ENCODE measurements at regions not wholly inside any gene's neighbourhood (a gene's known extent, or its start where the extent isn't known, plus 50 kb on each side); places are given as distances from the start of the nearest gene placed in this dataset.

DNA sequence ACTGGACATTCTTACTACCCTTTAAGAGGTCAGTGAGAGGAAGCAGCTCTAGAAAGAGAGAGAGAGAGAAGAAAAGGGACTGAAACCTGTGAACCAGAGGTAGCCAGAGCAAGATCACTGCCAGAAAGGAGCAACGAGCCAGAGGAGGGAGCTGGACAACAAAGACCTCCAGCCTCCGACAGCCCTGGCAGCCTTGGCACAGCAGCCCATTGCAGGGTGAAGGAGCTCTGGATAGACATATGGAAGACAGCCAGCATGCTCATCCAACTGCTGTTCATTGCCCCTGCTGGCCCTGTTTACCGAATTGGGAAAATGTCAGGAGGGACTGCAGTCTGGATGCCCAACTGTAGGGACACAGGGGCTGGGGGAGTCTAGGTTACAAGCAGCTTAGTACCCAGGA lies 228.4 kb upstream of the SLC35G4 start:
- Histone ChIP-seq H3K27me3 (no peaks in the 10 kb centered on the region), H3K9me3 (no peaks in the 10 kb centered on the region), H3K4me1 (no peaks in the 10 kb centered on the region), H3K36me3 (no peaks in the 10 kb centered on the region), H3K4me3 (no peak overlapping the region), H3K27ac (no peak overlapping the region)
- intact Hi-C loops (cut with DNase I): no loop called here
- ATAC-seq (no peak), DNase-seq (no peak)
- WGBS (ENCODE audit: insufficient coverage, low coverage, low lambda C conversion rate, missing lambda C conversion rate): 52% methylated on average over 2 of the region's 3 CpGs
- TF ChIP-seq, protein P1, sequence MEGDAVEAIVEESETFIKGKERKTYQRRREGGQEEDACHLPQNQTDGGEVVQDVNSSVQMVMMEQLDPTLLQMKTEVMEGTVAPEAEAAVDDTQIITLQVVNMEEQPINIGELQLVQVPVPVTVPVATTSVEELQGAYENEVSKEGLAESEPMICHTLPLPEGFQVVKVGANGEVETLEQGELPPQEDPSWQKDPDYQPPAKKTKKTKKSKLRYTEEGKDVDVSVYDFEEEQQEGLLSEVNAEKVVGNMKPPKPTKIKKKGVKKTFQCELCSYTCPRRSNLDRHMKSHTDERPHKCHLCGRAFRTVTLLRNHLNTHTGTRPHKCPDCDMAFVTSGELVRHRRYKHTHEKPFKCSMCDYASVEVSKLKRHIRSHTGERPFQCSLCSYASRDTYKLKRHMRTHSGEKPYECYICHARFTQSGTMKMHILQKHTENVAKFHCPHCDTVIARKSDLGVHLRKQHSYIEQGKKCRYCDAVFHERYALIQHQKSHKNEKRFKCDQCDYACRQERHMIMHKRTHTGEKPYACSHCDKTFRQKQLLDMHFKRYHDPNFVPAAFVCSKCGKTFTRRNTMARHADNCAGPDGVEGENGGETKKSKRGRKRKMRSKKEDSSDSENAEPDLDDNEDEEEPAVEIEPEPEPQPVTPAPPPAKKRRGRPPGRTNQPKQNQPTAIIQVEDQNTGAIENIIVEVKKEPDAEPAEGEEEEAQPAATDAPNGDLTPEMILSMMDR (IDR thresholded peaks at IDR 0.05): no peak
- no peak for TF ChIP-seq POLR2A (IDR thresholded peaks at IDR 0.05)

DNA sequence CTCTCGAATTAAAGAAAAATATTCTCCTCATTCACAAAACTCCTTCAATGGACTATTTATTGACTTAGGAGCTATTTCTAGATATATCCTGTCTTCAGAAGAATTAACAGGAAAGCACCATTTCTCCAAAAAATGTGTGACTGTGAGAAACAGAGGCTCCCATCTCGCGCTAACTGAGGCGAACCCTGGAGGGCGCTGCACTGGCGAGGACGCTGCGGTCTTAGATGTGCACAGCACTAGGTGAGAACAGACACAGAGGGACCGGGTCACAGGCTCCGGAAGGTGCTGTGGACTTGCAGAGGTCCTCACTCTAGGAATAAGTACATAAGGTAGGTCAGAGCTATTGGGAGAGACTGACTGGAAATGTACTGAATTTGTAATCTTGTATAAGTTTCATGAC lies 229.7 kb upstream of the SLC35G4 start:
- DNase-seq: no peak
- H3K36me3 ChIP-seq: no peaks in the 10 kb centered on the region
- 66% methylated on average over 8 of the region's 10 CpGs for WGBS (ENCODE audit: insufficient coverage, low coverage, low lambda C conversion rate, missing lambda C conversion rate)
- no peak for TF ChIP-seq POLR2A (IDR thresholded peaks at IDR 0.05)
- TF ChIP-seq, protein P1 (IDR thresholded peaks at IDR 0.05): no peak
- H3K27me3 ChIP-seq: no peaks in the 10 kb centered on the region
- H3K9me3 ChIP-seq: no peaks in the 10 kb centered on the region
- H3K4me1 ChIP-seq: no peaks in the 10 kb centered on the region
- H3K4me3 ChIP-seq: no peak overlapping the region
- ATAC-seq: no peak
- H3K27ac ChIP-seq: no peak overlapping the region
- intact Hi-C loops (cut with DNase I): no loop called here

DNA sequence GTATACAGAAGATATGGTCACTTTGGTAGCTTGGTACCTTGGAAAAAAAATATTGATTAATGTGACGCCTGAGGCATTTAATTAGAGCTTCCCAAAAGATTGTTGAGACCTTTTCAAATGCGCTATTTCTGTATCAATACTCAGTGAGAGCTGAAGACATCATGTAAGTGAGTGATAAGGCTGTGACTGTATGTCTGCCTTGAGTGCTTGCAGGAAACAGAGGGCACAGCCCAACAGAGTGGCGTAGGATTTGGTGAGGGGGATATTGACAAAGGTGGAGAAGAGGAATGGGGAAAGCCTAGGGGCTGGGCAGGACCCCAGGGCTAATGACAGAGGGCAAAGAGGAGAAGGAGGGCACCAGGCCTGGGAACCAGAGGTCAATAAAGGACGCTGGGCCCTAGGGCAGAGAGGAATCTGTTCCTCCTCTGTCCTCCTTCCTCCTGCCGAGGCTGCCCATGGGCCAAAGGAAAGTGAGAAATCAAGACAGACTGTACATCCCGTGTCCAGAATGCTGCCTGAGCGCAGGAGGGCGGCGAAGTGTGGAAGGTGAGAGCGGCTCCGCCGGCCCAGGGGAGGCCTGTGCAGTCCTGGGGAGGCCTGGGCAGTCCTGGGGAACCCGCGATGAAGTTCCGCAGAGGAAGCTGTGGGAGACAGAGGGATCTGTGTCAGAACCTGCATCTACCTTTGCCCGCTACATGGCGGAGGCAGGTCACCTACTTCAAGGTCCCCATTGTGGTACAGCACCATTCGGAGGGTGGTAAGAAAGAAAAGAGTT lies 228.6 kb upstream of the PIEZO2 start:
- H3K27ac ChIP-seq: no peak overlapping the region
- TF ChIP-seq, protein P1 (IDR thresholded peaks at IDR 0.05): no peak
- no peak for TF ChIP-seq POLR2A (IDR thresholded peaks at IDR 0.05)

DNA sequence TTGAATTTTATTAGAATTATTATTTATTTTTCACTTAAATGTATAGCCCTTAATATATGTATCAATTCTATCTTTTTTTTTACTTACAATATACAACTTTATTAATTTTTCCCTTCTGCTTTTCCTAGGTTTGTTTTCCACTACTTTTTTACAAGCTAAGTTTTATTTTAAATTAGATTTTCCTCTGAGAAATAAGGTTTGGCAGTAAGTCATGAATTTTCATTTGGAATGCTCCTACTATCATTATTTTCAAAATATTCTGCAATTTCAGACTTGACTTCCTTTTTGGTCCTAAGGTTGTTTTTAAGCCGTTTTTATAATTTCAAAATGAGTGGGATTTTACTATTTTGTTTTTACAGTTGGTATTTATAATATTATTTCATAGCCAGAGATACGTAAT lies 222.8 kb upstream of the PIEZO2 start:
- 60% methylated on average over 2 of the region's 2 CpGs for WGBS (ENCODE audit: insufficient coverage, low coverage, low lambda C conversion rate, missing lambda C conversion rate)
- H3K4me1 ChIP-seq: no peaks in the 10 kb centered on the region
- DNase-seq: no peak
- H3K4me3 ChIP-seq: no peak overlapping the region
- no peaks in the 10 kb centered on the region for H3K36me3 ChIP-seq
- intact Hi-C loops (cut with DNase I): no loop called here
- H3K9me3 ChIP-seq: no peaks in the 10 kb centered on the region
- no peaks in the 10 kb centered on the region for H3K27me3 ChIP-seq
- H3K27ac ChIP-seq: no peak overlapping the region
- TF ChIP-seq, protein P1 (IDR thresholded peaks at IDR 0.05): no peak
- no peak for TF ChIP-seq POLR2A (IDR thresholded peaks at IDR 0.05)
- ATAC-seq: no peak

More for the DNA sequence above, 228.6 kb upstream of the PIEZO2 start:
- WGBS (ENCODE audit: insufficient coverage, low coverage, low lambda C conversion rate, missing lambda C conversion rate): 65% methylated on average over 7 of the region's 18 CpGs
- no peaks in the 10 kb centered on the region for H3K36me3 ChIP-seq
- ATAC-seq: no peak
- H3K27me3 ChIP-seq: no peaks in the 10 kb centered on the region
- H3K4me3 ChIP-seq: no peak overlapping the region
- no peaks in the 10 kb centered on the region for H3K9me3 ChIP-seq
- intact Hi-C loops (cut with DNase I): no loop called here
- DNase-seq: no peak
- no peaks in the 10 kb centered on the region for H3K4me1 ChIP-seq

Measured in right lobe of liver (tissue), 6 donors.